ENCODE measurements at regions not wholly inside any gene's neighbourhood (a gene's known extent, or its start where the extent isn't known, plus 50 kb on each side); places are given as distances from the start of the nearest gene placed in this dataset.

GRCh38 chr1:106037526-106037925 is 1018.9 kb upstream of the PRMT6 start:
- Histone ChIP-seq H4K20me1 (ENCODE audit: insufficient read depth, low read length) (no peaks in the 10 kb centered on the region), H3K27ac (ENCODE audit: low read length) (no peak overlapping the region), H3F3A (ENCODE audit: insufficient read depth, low read length) (no peaks in the 10 kb centered on the region), H3K9me2 (replicated peaks; ENCODE audit: insufficient read depth, low read length) (no peaks in the 10 kb centered on the region), H3K9ac (ENCODE audit: low read length) (no peak overlapping the region), H2AFZ (ENCODE audit: low read length) (no peak overlapping the region), H3K4me2 (ENCODE audit: low read depth, low read length) (no peak overlapping the region), H3K4me1 (ENCODE audit: low read length) (no peaks in the 10 kb centered on the region), H3K9me3 (replicated peaks; ENCODE audit: insufficient read depth, low read length) (no peaks in the 10 kb centered on the region), H3K79me2 (ENCODE audit: low read length) (no peaks in the 10 kb centered on the region), H3K4me3 (ENCODE audit: low read length) (no peak overlapping the region), H3K27me3 (replicated peaks; ENCODE audit: insufficient read depth, low read length) (no peaks in the 10 kb centered on the region), H3K36me3 (replicated peaks; ENCODE audit: insufficient read depth, low read length) (no peaks in the 10 kb centered on the region)
- no peak for TF ChIP-seq EZH2 (optimal IDR thresholded peaks at IDR 0.05; ENCODE audit: low read depth, low read length)
- no peak for TF ChIP-seq EZH2phosphoT487 (IDR thresholded peaks at IDR 0.05; ENCODE audit: low read length)
- TF ChIP-seq CTCF (IDR thresholded peaks at IDR 0.05; ENCODE audit: low read length): no peak
- no peak for DNase-seq

DNA sequence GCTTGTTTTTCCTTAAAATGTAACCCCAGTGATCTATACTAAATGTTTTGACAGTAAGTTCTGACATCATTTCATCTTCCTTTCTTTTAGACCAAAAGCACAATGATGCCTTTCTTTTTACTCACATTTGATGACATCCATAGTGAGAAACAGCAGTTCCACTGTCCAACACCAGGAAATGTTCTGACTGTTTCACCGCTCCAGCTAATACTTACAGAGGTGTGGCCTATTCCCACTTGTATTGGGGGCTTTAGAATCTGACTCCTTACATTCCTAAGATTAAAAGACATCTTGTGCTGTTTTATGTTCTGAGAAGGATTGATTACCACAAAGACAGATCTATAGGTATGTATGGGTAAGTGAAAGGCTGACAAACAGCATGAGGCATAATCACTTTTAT is 1018.2 kb upstream of the PRMT6 start:
- DNase-seq: no peak

GRCh38 chr1:106043971-106044370 is 1012.5 kb upstream of the PRMT6 start:
- Histone ChIP-seq H3K4me2 (ENCODE audit: low read depth, low read length) (no peak overlapping the region), H3K9ac (ENCODE audit: low read length) (no peak overlapping the region), H3F3A (ENCODE audit: insufficient read depth, low read length) (no peaks in the 10 kb centered on the region)

More for the DNA sequence above, 1018.2 kb upstream of the PRMT6 start:
- Histone ChIP-seq H3K9ac (ENCODE audit: low read length) (no peak overlapping the region), H3K4me2 (ENCODE audit: low read depth, low read length) (no peak overlapping the region), H3K9me3 (replicated peaks; ENCODE audit: insufficient read depth, low read length) (no peaks in the 10 kb centered on the region), H3K27me3 (replicated peaks; ENCODE audit: insufficient read depth, low read length) (no peaks in the 10 kb centered on the region), H3F3A (ENCODE audit: insufficient read depth, low read length) (no peaks in the 10 kb centered on the region), H3K4me3 (ENCODE audit: low read length) (no peak overlapping the region), H3K4me1 (ENCODE audit: low read length) (no peaks in the 10 kb centered on the region), H4K20me1 (ENCODE audit: insufficient read depth, low read length) (no peaks in the 10 kb centered on the region), H3K36me3 (replicated peaks; ENCODE audit: insufficient read depth, low read length) (no peaks in the 10 kb centered on the region), H3K27ac (ENCODE audit: low read length) (no peak overlapping the region), H3K79me2 (ENCODE audit: low read length) (no peaks in the 10 kb centered on the region), H3K9me2 (replicated peaks; ENCODE audit: insufficient read depth, low read length) (no peaks in the 10 kb centered on the region), H2AFZ (ENCODE audit: low read length) (no peak overlapping the region)
- TF ChIP-seq EZH2 (optimal IDR thresholded peaks at IDR 0.05; ENCODE audit: low read depth, low read length) (no peak), CTCF (IDR thresholded peaks at IDR 0.05; ENCODE audit: low read length) (no peak), EZH2phosphoT487 (IDR thresholded peaks at IDR 0.05; ENCODE audit: low read length) (no peak)

GRCh38 chr1:106047210-106047609 is 1009.3 kb upstream of the PRMT6 start:
- no peaks in the 10 kb centered on the region for H4K20me1 ChIP-seq (ENCODE audit: insufficient read depth, low read length)
- no peak overlapping the region for H3K27ac ChIP-seq (ENCODE audit: low read length)
- H3K36me3 ChIP-seq (replicated peaks; ENCODE audit: insufficient read depth, low read length): no peaks in the 10 kb centered on the region
- H3K9ac ChIP-seq (ENCODE audit: low read length): no peak overlapping the region
- no peak for DNase-seq
- no peak overlapping the region for H3K4me3 ChIP-seq (ENCODE audit: low read length)
- no peaks in the 10 kb centered on the region for H3K27me3 ChIP-seq (replicated peaks; ENCODE audit: insufficient read depth, low read length)
- TF ChIP-seq CTCF (IDR thresholded peaks at IDR 0.05; ENCODE audit: low read length) (no peak), EZH2 (optimal IDR thresholded peaks at IDR 0.05; ENCODE audit: low read depth, low read length) (no peak)
- H3K4me1 ChIP-seq (ENCODE audit: low read length): no peaks in the 10 kb centered on the region
- H3K9me3 ChIP-seq (replicated peaks; ENCODE audit: insufficient read depth, low read length): no peaks in the 10 kb centered on the region
- H3K9me2 ChIP-seq (replicated peaks; ENCODE audit: insufficient read depth, low read length): no peaks in the 10 kb centered on the region
- H3K4me2 ChIP-seq (ENCODE audit: low read depth, low read length): no peak overlapping the region
- no peak overlapping the region for H2AFZ ChIP-seq (ENCODE audit: low read length)
- H3F3A ChIP-seq (ENCODE audit: insufficient read depth, low read length): no peaks in the 10 kb centered on the region
- no peaks in the 10 kb centered on the region for H3K79me2 ChIP-seq (ENCODE audit: low read length)

More at GRCh38 chr1:106043971-106044370, 1012.5 kb upstream of the PRMT6 start:
- Histone ChIP-seq H3K4me3 (ENCODE audit: low read length) (no peak overlapping the region), H4K20me1 (ENCODE audit: insufficient read depth, low read length) (no peaks in the 10 kb centered on the region), H2AFZ (ENCODE audit: low read length) (no peak overlapping the region), H3K27me3 (replicated peaks; ENCODE audit: insufficient read depth, low read length) (no peaks in the 10 kb centered on the region), H3K9me3 (replicated peaks; ENCODE audit: insufficient read depth, low read length) (no peaks in the 10 kb centered on the region), H3K27ac (ENCODE audit: low read length) (no peak overlapping the region), H3K4me1 (ENCODE audit: low read length) (no peaks in the 10 kb centered on the region), H3K36me3 (replicated peaks; ENCODE audit: insufficient read depth, low read length) (no peaks in the 10 kb centered on the region), H3K79me2 (ENCODE audit: low read length) (no peaks in the 10 kb centered on the region), H3K9me2 (replicated peaks; ENCODE audit: insufficient read depth, low read length) (no peaks in the 10 kb centered on the region)
- TF ChIP-seq EZH2phosphoT487 (IDR thresholded peaks at IDR 0.05; ENCODE audit: low read length): no peak
- no peak for TF ChIP-seq EZH2 (optimal IDR thresholded peaks at IDR 0.05; ENCODE audit: low read depth, low read length)
- DNase-seq: no peak

All from MM.1S (cell line).